SU-DHL-6 (cell line): ENCODE measurements at regions not wholly inside any gene's neighbourhood (a gene's known extent, or its start where the extent isn't known, plus 50 kb on each side); places are given as distances from the start of the nearest gene placed in this dataset.

Experiments used
- CTCF ChIP-seq: fragments of 200-600 bp; sonication (generic); IDR thresholded peaks from one replicate; pipeline ENCODE4 v1.5.1; 2017; ENCODE audit warnings: antibody characterized with exemption, mild to moderate bottlenecking, low read length, moderate library complexity; ENCODE audit not compliant: insufficient read depth, poor library complexity, severe bottlenecking
- EZH2phosphoT487 ChIP-seq: fragments of 200-600 bp; sonication (generic), shearing (Covaris generic); conservative IDR thresholded peaks from 2 replicates; pipeline ENCODE4 v1.6.1; 2018; ENCODE audit warnings: mild to moderate bottlenecking, antibody characterized with exemption, low read length, moderate library complexity, mixed read lengths

- no peak for TF ChIP-seq CTCF
- no peak for TF ChIP-seq EZH2phosphoT487
Observed at GRCh38 chr7:131629217-131629882, 72.9 kb upstream of the PODXL start.
